Adipocyte (in vitro differentiated cells): ENCODE measurements at regions not wholly inside any gene's neighbourhood (a gene's known extent, or its start where the extent isn't known, plus 50 kb on each side); places are given as distances from the start of the nearest gene placed in this dataset.

Experiments used
- DNase-seq: peaks from one replicate; pipeline ENCODE4 v3.0.0-alpha.2; 2015; ENCODE audit warnings: low read depth
- H3K27me3 ChIP-seq: replicated peaks from 2 replicates; pipeline ENCODE4 v1.7.0; 2013; ENCODE audit warnings: mild to moderate bottlenecking, low read length, moderate library complexity; ENCODE audit not compliant: control insufficient read depth, insufficient read depth
- H3K36me3 ChIP-seq: 2 replicates; pipeline ENCODE4 v1.7.0; 2013; ENCODE audit warnings: low read length, mild to moderate bottlenecking, moderate library complexity; ENCODE audit not compliant: control insufficient read depth, insufficient read depth, severe bottlenecking
- H3K4me1 ChIP-seq: 2 replicates; pipeline ENCODE4 v1.7.0; 2013; ENCODE audit warnings: mild to moderate bottlenecking, low read length, moderate library complexity; ENCODE audit not compliant: control insufficient read depth, insufficient read depth
- H3K4me3 ChIP-seq: 2 replicates; pipeline ENCODE4 v1.7.0; 2013; ENCODE audit warnings: mild to moderate bottlenecking, low read length, moderate library complexity
- H3K9ac ChIP-seq: 2 replicates; pipeline ENCODE4 v1.7.0; 2013; ENCODE audit warnings: mild to moderate bottlenecking, low read length, moderate library complexity
- H3K9me3 ChIP-seq: 2 replicates; pipeline ENCODE4 v1.7.0; 2013; ENCODE audit warnings: mild to moderate bottlenecking, low read length, moderate library complexity; ENCODE audit not compliant: control insufficient read depth

GRCh38 chr5:23072179-23072578 lies 219.0 kb upstream of the CDH12 start:
- no peak for DNase-seq
- no peaks in the 10 kb centered on the region for H3K27me3 ChIP-seq
- H3K9ac ChIP-seq = no peak overlapping the region
- H3K9me3 ChIP-seq = no peaks in the 10 kb centered on the region
- H3K36me3 ChIP-seq = no peaks in the 10 kb centered on the region
- H3K4me3 ChIP-seq = no peak overlapping the region
- no peaks in the 10 kb centered on the region for H3K4me1 ChIP-seq

GRCh38 chr5:23071682-23072081 lies 218.5 kb upstream of the CDH12 start:
- Histone ChIP-seq H3K36me3 (no peaks in the 10 kb centered on the region), H3K4me1 (no peaks in the 10 kb centered on the region), H3K27me3 (no peaks in the 10 kb centered on the region), H3K9ac (no peak overlapping the region), H3K4me3 (no peak overlapping the region), H3K9me3 (no peaks in the 10 kb centered on the region)
- no peak for DNase-seq

- H3K4me3 ChIP-seq = no peak overlapping the region
- DNase-seq = no peak
- no peaks in the 10 kb centered on the region for H3K9me3 ChIP-seq
- H3K36me3 ChIP-seq = no peaks in the 10 kb centered on the region
- H3K4me1 ChIP-seq = no peaks in the 10 kb centered on the region
- no peaks in the 10 kb centered on the region for H3K27me3 ChIP-seq
- H3K9ac ChIP-seq = no peak overlapping the region
Measured at GRCh38 chr5:23064710-23065109, 211.6 kb upstream of the CDH12 start.

- no peaks in the 10 kb centered on the region for H3K9me3 ChIP-seq
- no peak overlapping the region for H3K4me3 ChIP-seq
- H3K27me3 ChIP-seq = no peaks in the 10 kb centered on the region
- DNase-seq = no peak
- H3K36me3 ChIP-seq = no peaks in the 10 kb centered on the region
- H3K4me1 ChIP-seq = no peaks in the 10 kb centered on the region
- no peak overlapping the region for H3K9ac ChIP-seq
Measured at GRCh38 chr5:23053846-23054245, 200.7 kb upstream of the CDH12 start.

- H3K36me3 ChIP-seq = no peaks in the 10 kb centered on the region
- no peaks in the 10 kb centered on the region for H3K9me3 ChIP-seq
- H3K27me3 ChIP-seq = no peaks in the 10 kb centered on the region
- H3K9ac ChIP-seq = no peak overlapping the region
- no peak overlapping the region for H3K4me3 ChIP-seq
- no peak for DNase-seq
- no peaks in the 10 kb centered on the region for H3K4me1 ChIP-seq
Measured at GRCh38 chr5:23042226-23042625, 189.1 kb upstream of the CDH12 start.

- peaks cover 4% of the 10 kb centered on the region for H3K4me1 ChIP-seq
- H3K9ac ChIP-seq = no peak overlapping the region
- DNase-seq = no peak
Measured at GRCh38 chr5:23035555-23036090, 182.5 kb upstream of the CDH12 start.

GRCh38 chr5:23033864-23034263 lies 180.7 kb upstream of the CDH12 start:
- no peaks in the 10 kb centered on the region for H3K9me3 ChIP-seq
- no peak for DNase-seq
- peaks cover 16% of the 10 kb centered on the region for H3K4me1 ChIP-seq
- no peak overlapping the region for H3K4me3 ChIP-seq
- H3K36me3 ChIP-seq = no peaks in the 10 kb centered on the region
- no peak overlapping the region for H3K9ac ChIP-seq
- H3K27me3 ChIP-seq = no peaks in the 10 kb centered on the region

More at GRCh38 chr5:23035555-23036090, 182.5 kb upstream of the CDH12 start:
- H3K4me3 ChIP-seq = no peak overlapping the region
- no peaks in the 10 kb centered on the region for H3K9me3 ChIP-seq
- H3K27me3 ChIP-seq = no peaks in the 10 kb centered on the region
- H3K36me3 ChIP-seq = no peaks in the 10 kb centered on the region

- no peak overlapping the region for H3K9ac ChIP-seq
- DNase-seq = no peak
- no peaks in the 10 kb centered on the region for H3K27me3 ChIP-seq
- H3K4me3 ChIP-seq = no peak overlapping the region
- H3K4me1 ChIP-seq = peaks cover 38% of the 10 kb centered on the region
- H3K36me3 ChIP-seq = no peaks in the 10 kb centered on the region
- no peaks in the 10 kb centered on the region for H3K9me3 ChIP-seq
Measured at GRCh38 chr5:23029290-23029689, 176.1 kb upstream of the CDH12 start.

GRCh38 chr5:23028445-23029021 lies 175.4 kb upstream of the CDH12 start:
- no peak overlapping the region for H3K9ac ChIP-seq

GRCh38 chr5:23027830-23028229 lies 174.7 kb upstream of the CDH12 start:
- Histone ChIP-seq H3K4me3 (no peak overlapping the region), H3K27me3 (no peaks in the 10 kb centered on the region), H3K36me3 (no peaks in the 10 kb centered on the region), H3K4me1 (peaks cover 38% of the 10 kb centered on the region), H3K9ac (no peak overlapping the region), H3K9me3 (no peaks in the 10 kb centered on the region)
- no peak for DNase-seq

More at GRCh38 chr5:23028445-23029021, 175.4 kb upstream of the CDH12 start:
- no peak overlapping the region for H3K4me3 ChIP-seq
- no peaks in the 10 kb centered on the region for H3K27me3 ChIP-seq
- H3K4me1 ChIP-seq = peaks cover 38% of the 10 kb centered on the region
- H3K36me3 ChIP-seq = no peaks in the 10 kb centered on the region
- no peaks in the 10 kb centered on the region for H3K9me3 ChIP-seq
- no peak for DNase-seq

- H3K27me3 ChIP-seq = no peaks in the 10 kb centered on the region
- peaks cover 38% of the 10 kb centered on the region for H3K4me1 ChIP-seq
- H3K9ac ChIP-seq = no peak overlapping the region
- no peaks in the 10 kb centered on the region for H3K36me3 ChIP-seq
- H3K9me3 ChIP-seq = no peaks in the 10 kb centered on the region
- no peak overlapping the region for H3K4me3 ChIP-seq
- DNase-seq = no peak
Measured at GRCh38 chr5:23027331-23027730, 174.2 kb upstream of the CDH12 start.
